ENCODE measurements at regions not wholly inside any gene's neighbourhood (a gene's known extent, or its start where the extent isn't known, plus 50 kb on each side); places are given as distances from the start of the nearest gene placed in this dataset.

DNA sequence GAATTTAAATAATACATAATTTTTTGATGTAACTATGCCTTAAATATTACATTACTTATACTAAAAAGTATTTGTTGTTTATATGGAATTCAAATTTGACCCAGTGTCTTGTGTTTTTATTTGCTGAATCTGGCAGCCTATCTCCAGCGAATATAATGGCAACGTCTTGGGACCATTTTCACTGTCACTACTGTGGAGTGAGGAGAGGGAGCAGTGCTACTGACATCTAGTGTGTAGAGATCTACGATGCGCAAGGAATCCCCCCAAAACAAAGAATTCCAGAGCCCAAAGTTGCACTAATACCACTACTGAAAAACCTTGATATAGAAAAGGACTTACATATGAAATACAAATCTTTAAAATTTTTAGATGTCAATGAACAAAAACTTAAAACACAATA, 314.4 kb downstream of the DRD1 start:
- Histone ChIP-seq H3K9me3 (ENCODE audit: control insufficient read depth, insufficient read depth, low read length) (no peaks in the 10 kb centered on the region), H3K4me1 (ENCODE audit: control insufficient read depth, insufficient read depth, low read length) (no peaks in the 10 kb centered on the region), H3K27ac (ENCODE audit: low read depth, low read length) (no peak overlapping the region), H3K27me3 (ENCODE audit: control insufficient read depth, insufficient read depth, low read length) (no peaks in the 10 kb centered on the region), H3K36me3 (ENCODE audit: control insufficient read depth, insufficient read depth, low read length) (no peaks in the 10 kb centered on the region), H3K4me3 (ENCODE audit: low read depth, low read length) (no peak overlapping the region)
- DNase-seq (ENCODE audit: low read depth in 4 of 6, low spot score in 6 of 6) = no peak
- no CpG with 5 or more reads among the region's 4 CpGs for WGBS (ENCODE audit: insufficient coverage)

- H3K4me1 ChIP-seq (ENCODE audit: control insufficient read depth, insufficient read depth, low read length) = no peaks in the 10 kb centered on the region
- DNase-seq (ENCODE audit: low read depth in 4 of 6, low spot score in 6 of 6) = no peak
- no peak overlapping the region for H3K27ac ChIP-seq (ENCODE audit: low read depth, low read length)
- WGBS (ENCODE audit: insufficient coverage) = 83% methylated on average over 1 of the region's 4 CpGs
- no peaks in the 10 kb centered on the region for H3K27me3 ChIP-seq (ENCODE audit: control insufficient read depth, insufficient read depth, low read length)
- no peaks in the 10 kb centered on the region for H3K36me3 ChIP-seq (ENCODE audit: control insufficient read depth, insufficient read depth, low read length)
- no peak overlapping the region for H3K4me3 ChIP-seq (ENCODE audit: low read depth, low read length)
- no peaks in the 10 kb centered on the region for H3K9me3 ChIP-seq (ENCODE audit: control insufficient read depth, insufficient read depth, low read length)
Observed at GRCh38 chr5:175129121-175129520, 314.9 kb downstream of the DRD1 start.

GRCh38 chr5:175124821-175125220, 319.2 kb downstream of the DRD1 start:
- WGBS (ENCODE audit: insufficient coverage) = 70% methylated on average over 1 of the region's 5 CpGs
- no peak overlapping the region for H3K27ac ChIP-seq (ENCODE audit: low read depth, low read length)

DNA sequence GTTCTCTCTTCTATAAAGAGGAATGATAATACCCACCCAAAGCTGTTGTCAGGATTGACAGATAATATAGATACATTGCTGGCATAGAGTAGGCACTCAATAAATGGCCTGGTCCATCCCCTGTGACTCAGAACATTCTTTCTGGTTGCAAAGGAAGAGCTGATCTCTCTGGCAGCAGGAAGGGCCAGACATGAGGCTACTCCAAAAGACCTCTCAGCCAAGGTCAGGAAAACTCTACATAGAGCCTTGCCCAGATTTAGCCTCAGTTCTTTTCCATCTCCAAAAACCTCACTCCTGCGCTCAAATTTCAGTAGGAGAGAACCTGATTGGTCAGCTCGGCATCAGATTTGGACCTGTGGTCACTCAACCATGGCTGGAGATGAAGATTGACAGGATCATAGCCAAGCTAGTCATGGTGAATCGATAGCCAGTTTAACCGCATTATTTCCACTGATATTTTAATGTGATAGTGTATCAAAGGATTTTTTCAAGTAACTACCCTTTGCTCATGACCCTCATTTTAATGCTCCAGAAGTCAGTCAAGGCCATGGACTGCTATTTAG, 319.6 kb downstream of the DRD1 start:
- 100% methylated on average over 1 of the region's 4 CpGs for WGBS (ENCODE audit: insufficient coverage)
- Histone ChIP-seq H3K27me3 (ENCODE audit: control insufficient read depth, insufficient read depth, low read length) (no peaks in the 10 kb centered on the region), H3K4me3 (ENCODE audit: low read depth, low read length) (no peak overlapping the region), H3K9me3 (ENCODE audit: control insufficient read depth, insufficient read depth, low read length) (no peaks in the 10 kb centered on the region), H3K4me1 (ENCODE audit: control insufficient read depth, insufficient read depth, low read length) (no peaks in the 10 kb centered on the region), H3K27ac (ENCODE audit: low read depth, low read length) (no peak overlapping the region), H3K36me3 (ENCODE audit: control insufficient read depth, insufficient read depth, low read length) (no peaks in the 10 kb centered on the region)
- DNase-seq (ENCODE audit: low read depth in 4 of 6, low spot score in 6 of 6) = no peak

More at GRCh38 chr5:175124821-175125220, 319.2 kb downstream of the DRD1 start:
- Histone ChIP-seq H3K4me3 (ENCODE audit: low read depth, low read length) (no peak overlapping the region), H3K36me3 (ENCODE audit: control insufficient read depth, insufficient read depth, low read length) (no peaks in the 10 kb centered on the region), H3K27me3 (ENCODE audit: control insufficient read depth, insufficient read depth, low read length) (no peaks in the 10 kb centered on the region), H3K4me1 (ENCODE audit: control insufficient read depth, insufficient read depth, low read length) (no peaks in the 10 kb centered on the region), H3K9me3 (ENCODE audit: control insufficient read depth, insufficient read depth, low read length) (no peaks in the 10 kb centered on the region)
- DNase-seq (ENCODE audit: low read depth in 4 of 6, low spot score in 6 of 6) = no peak

- no peak for DNase-seq (ENCODE audit: low read depth in 4 of 6, low spot score in 6 of 6)
- Histone ChIP-seq H3K27ac (ENCODE audit: low read depth, low read length) (no peak overlapping the region), H3K9me3 (ENCODE audit: control insufficient read depth, insufficient read depth, low read length) (no peaks in the 10 kb centered on the region), H3K4me3 (ENCODE audit: low read depth, low read length) (no peak overlapping the region), H3K27me3 (ENCODE audit: control insufficient read depth, insufficient read depth, low read length) (no peaks in the 10 kb centered on the region), H3K4me1 (ENCODE audit: control insufficient read depth, insufficient read depth, low read length) (no peaks in the 10 kb centered on the region), H3K36me3 (ENCODE audit: control insufficient read depth, insufficient read depth, low read length) (no peaks in the 10 kb centered on the region)
- WGBS (ENCODE audit: insufficient coverage) = 90% methylated on average over 4 of the region's 6 CpGs
Observed at GRCh38 chr5:175123542-175123941, 320.4 kb downstream of the DRD1 start.

DNA sequence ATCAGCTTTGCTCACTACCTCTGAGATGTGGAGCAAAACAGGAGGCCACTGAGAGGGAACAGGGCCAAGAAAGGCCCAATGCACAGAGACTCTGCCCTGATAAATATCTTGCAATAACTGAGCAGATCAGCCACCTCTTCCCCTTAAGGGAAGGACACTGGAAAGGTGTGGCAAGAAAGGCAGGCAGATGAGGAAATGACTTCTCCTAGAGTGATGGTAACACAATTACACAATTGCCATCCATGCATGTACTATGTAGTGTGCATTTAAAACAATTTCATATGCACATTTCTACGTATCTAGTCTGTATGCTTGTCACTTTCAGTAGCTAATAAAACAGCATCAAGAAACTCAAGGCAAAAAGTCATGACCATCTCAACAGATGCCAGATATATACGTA, 322.5 kb downstream of the DRD1 start:
- H3K27ac ChIP-seq (ENCODE audit: low read depth, low read length) = no peak overlapping the region
- no peaks in the 10 kb centered on the region for H3K36me3 ChIP-seq (ENCODE audit: control insufficient read depth, insufficient read depth, low read length)
- no peak for DNase-seq (ENCODE audit: low read depth in 4 of 6, low spot score in 6 of 6)
- no peak overlapping the region for H3K4me3 ChIP-seq (ENCODE audit: low read depth, low read length)
- H3K9me3 ChIP-seq (ENCODE audit: control insufficient read depth, insufficient read depth, low read length) = no peaks in the 10 kb centered on the region
- no CpG with 5 or more reads among the region's 2 CpGs for WGBS (ENCODE audit: insufficient coverage)
- no peaks in the 10 kb centered on the region for H3K27me3 ChIP-seq (ENCODE audit: control insufficient read depth, insufficient read depth, low read length)
- H3K4me1 ChIP-seq (ENCODE audit: control insufficient read depth, insufficient read depth, low read length) = no peaks in the 10 kb centered on the region

DNA sequence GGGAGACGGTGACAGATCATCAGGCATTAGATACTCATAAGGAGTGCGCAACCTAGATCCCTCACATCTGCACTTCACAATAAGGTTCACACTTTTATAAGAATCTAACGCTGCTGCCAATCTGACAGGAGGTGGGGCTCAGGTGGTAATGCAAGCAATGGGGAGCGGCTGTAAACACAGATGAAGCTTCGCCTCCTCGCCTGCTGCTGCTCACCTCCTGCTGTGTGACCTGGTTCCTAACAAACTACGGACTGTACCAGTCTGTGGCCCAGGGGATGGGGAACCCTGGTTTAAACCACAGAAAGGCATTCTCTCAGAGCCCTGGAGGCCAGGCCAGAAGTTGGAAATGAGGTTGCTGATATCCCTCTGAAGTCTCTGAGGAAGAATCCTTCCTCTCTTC, 323.6 kb downstream of the DRD1 start:
- H3K9me3 ChIP-seq (ENCODE audit: control insufficient read depth, insufficient read depth, low read length) = no peaks in the 10 kb centered on the region
- H3K4me3 ChIP-seq (ENCODE audit: low read depth, low read length) = no peak overlapping the region
- no peak for DNase-seq (ENCODE audit: low read depth in 4 of 6, low spot score in 6 of 6)
- no peak overlapping the region for H3K27ac ChIP-seq (ENCODE audit: low read depth, low read length)
- 95% methylated on average over 4 of the region's 7 CpGs for WGBS (ENCODE audit: insufficient coverage)
- no peaks in the 10 kb centered on the region for H3K4me1 ChIP-seq (ENCODE audit: control insufficient read depth, insufficient read depth, low read length)
- no peaks in the 10 kb centered on the region for H3K36me3 ChIP-seq (ENCODE audit: control insufficient read depth, insufficient read depth, low read length)
- H3K27me3 ChIP-seq (ENCODE audit: control insufficient read depth, insufficient read depth, low read length) = no peaks in the 10 kb centered on the region

- Histone ChIP-seq H3K36me3 (ENCODE audit: control insufficient read depth, insufficient read depth, low read length) (no peaks in the 10 kb centered on the region), H3K27me3 (ENCODE audit: control insufficient read depth, insufficient read depth, low read length) (no peaks in the 10 kb centered on the region), H3K4me1 (ENCODE audit: control insufficient read depth, insufficient read depth, low read length) (no peaks in the 10 kb centered on the region), H3K9me3 (ENCODE audit: control insufficient read depth, insufficient read depth, low read length) (no peaks in the 10 kb centered on the region), H3K4me3 (ENCODE audit: low read depth, low read length) (no peak overlapping the region), H3K27ac (ENCODE audit: low read depth, low read length) (no peak overlapping the region)
- WGBS (ENCODE audit: insufficient coverage) = 70% methylated on average over 3 of the region's 3 CpGs
- DNase-seq (ENCODE audit: low read depth in 4 of 6, low spot score in 6 of 6) = no peak
Observed at GRCh38 chr5:175118700-175119309, 325.2 kb downstream of the DRD1 start.

DNA sequence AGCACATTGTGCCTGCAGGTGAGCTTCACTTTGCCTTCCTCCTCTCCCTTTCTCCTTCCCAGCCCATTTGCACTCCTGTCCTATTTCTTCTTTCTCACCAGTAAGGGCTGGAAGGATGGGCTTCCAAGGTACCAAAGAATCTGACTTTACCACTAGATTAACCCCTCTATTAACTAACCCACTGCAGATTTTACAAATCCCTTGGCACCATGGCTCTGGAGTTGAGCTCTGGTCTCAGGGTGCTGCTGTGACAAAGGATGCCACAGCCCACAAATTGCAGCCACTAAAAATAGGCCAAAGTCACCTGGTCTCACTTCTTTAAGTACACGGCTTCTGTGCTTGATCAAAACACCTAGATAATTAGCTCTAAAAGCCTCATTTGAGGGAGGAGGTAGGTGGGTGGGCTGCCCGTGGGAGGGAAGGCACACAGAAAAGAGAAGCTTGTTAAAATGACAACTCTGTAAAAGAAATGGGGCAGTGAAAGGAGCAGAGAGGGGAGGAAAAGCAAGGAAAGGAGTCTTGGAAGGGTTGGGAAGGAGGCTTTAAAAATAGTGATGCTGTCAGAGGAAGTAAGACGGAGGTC, 327.4 kb downstream of the DRD1 start:
- H3K36me3 ChIP-seq (ENCODE audit: control insufficient read depth, insufficient read depth, low read length) = no peaks in the 10 kb centered on the region
- no peaks in the 10 kb centered on the region for H3K4me1 ChIP-seq (ENCODE audit: control insufficient read depth, insufficient read depth, low read length)
- H3K9me3 ChIP-seq (ENCODE audit: control insufficient read depth, insufficient read depth, low read length) = no peaks in the 10 kb centered on the region
- H3K27ac ChIP-seq (ENCODE audit: low read depth, low read length) = no peak overlapping the region
- DNase-seq (ENCODE audit: low read depth in 4 of 6, low spot score in 6 of 6) = no peak
- 67% methylated on average over 1 of the region's 3 CpGs for WGBS (ENCODE audit: insufficient coverage)
- no peak overlapping the region for H3K4me3 ChIP-seq (ENCODE audit: low read depth, low read length)
- H3K27me3 ChIP-seq (ENCODE audit: control insufficient read depth, insufficient read depth, low read length) = no peaks in the 10 kb centered on the region

DNA sequence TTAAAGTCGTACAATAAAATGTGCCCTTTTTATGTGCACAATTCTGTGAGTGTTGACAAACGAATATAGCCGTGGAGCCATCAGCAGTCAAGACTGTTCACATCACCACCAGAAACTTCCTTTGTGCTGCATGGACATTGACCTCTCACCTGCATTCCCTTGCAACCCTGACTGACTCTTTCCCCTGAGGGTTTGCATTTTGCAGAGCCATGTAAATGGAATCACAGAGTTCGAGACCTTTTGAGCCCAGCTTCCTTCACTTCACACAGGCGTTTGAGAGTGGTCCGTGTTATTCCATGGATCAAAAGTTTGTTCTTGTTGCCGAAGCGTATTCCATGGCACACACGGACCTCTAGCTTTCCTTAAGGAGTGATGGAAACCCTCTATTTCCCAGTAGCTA, 328.2 kb downstream of the DRD1 start:
- Histone ChIP-seq H3K36me3 (ENCODE audit: control insufficient read depth, insufficient read depth, low read length) (no peaks in the 10 kb centered on the region), H3K4me3 (ENCODE audit: low read depth, low read length) (no peak overlapping the region), H3K27me3 (ENCODE audit: control insufficient read depth, insufficient read depth, low read length) (no peaks in the 10 kb centered on the region), H3K27ac (ENCODE audit: low read depth, low read length) (no peak overlapping the region), H3K9me3 (ENCODE audit: control insufficient read depth, insufficient read depth, low read length) (no peaks in the 10 kb centered on the region), H3K4me1 (ENCODE audit: control insufficient read depth, insufficient read depth, low read length) (no peaks in the 10 kb centered on the region)
- no peak for DNase-seq (ENCODE audit: low read depth in 4 of 6, low spot score in 6 of 6)
- 92% methylated on average over 8 of the region's 9 CpGs for WGBS (ENCODE audit: insufficient coverage)

All from spinal cord (tissue), 9 donors.